ENCODE measurements at regions not wholly inside any gene's neighbourhood (a gene's known extent, or its start where the extent isn't known, plus 50 kb on each side); places are given as distances from the start of the nearest gene placed in this dataset.

- intact Hi-C loops (cut with micrococcal nuclease; ENCODE audit: unreplicated experiment): no loop called here
- no peak for TF ChIP-seq PAX8 (CRISPR knock-in tag; IDR thresholded peaks at IDR 0.05; ENCODE audit: borderline replicate concordance)
- H2AFZ ChIP-seq (ENCODE audit: low read length): no peak overlapping the region
- H3K27ac ChIP-seq (ENCODE audit: extremely low read length, insufficient read depth, low read length): no peak overlapping the region
- no peak for FAIRE-seq
- H3K27me3 ChIP-seq (ENCODE audit: control insufficient read depth in 1 of 2, insufficient read depth in 2 of 2, low read length in 2 of 2): no peaks in the 10 kb centered on the region; a peak in 1 of 5 replicates
- no peak for DNase-seq (ENCODE audit: low spot score)
- no peak overlapping the region for H3K9ac ChIP-seq (ENCODE audit: insufficient read depth, low read depth, low read length)
- ChIA-PET POLR2A (no interaction called here), CTCF (ENCODE audit: low intra/inter-chr PET ratio, low total read pairs) (no interaction called here)
- H3K79me2 ChIP-seq (ENCODE audit: insufficient read depth, low read length): no peaks in the 10 kb centered on the region
- BruUV-seq (replicated peaks): no TSS peak
- H4K20me1 ChIP-seq (ENCODE audit: insufficient read depth, low read length): no peaks in the 10 kb centered on the region
- H3K4me1 ChIP-seq (ENCODE audit: insufficient read depth, low read length): no peaks in the 10 kb centered on the region
- ATAC-seq: no peak
- in situ Hi-C loops (cut with HindIII; ENCODE audit: extremely low pct_ligation_motif_present, low pct_unique_long_range_greater_than_20kb): no loop called here
- H3K4me2 ChIP-seq (ENCODE audit: low read depth, low read length): no peak overlapping the region
- WGBS (ENCODE audit: low lambda C conversion rate): 0% methylated on average over 2 of the region's 2 CpGs
- H3K9me3 ChIP-seq (ENCODE audit: low read length): no peaks in the 10 kb centered on the region
- no peaks in the 10 kb centered on the region for H3K36me3 ChIP-seq (replicated peaks in 1 of 2; ENCODE audit: control insufficient read depth in 1 of 2, insufficient read depth in 2 of 2, low read length in 2 of 2)
- no peak overlapping the region for H3K4me3 ChIP-seq (replicated peaks in 1 of 3; ENCODE audit: insufficient read depth in 1 of 3, low read depth in 2 of 3, low read length in 3 of 3)
Measured at GRCh38 chr4:122017296-122017695, 65.4 kb upstream of the TRPC3 start.

DNA sequence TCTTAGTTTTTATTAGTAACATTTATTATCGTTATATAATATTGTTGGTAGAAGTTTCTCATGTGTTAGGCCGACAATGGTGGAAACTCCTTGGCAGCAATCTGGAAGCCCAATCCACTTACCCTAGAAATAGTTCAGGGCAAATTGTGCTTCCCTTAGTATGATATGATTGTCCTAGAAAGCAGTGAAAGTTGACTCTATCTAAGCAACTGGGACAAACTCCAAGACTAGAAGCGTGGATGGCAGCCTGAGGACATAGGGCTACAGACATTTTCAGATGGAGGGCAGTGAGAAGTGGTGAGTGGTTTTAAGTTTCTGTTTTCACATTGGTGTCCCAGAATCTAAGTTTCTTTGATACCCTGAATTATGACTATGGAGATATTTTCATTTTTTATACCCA lies 63.3 kb upstream of the TRPC3 start:
- no TSS peak for BruUV-seq (replicated peaks)
- H3K4me1 ChIP-seq (ENCODE audit: insufficient read depth, low read length): no peaks in the 10 kb centered on the region
- in situ Hi-C loops (cut with HindIII; ENCODE audit: extremely low pct_ligation_motif_present, low pct_unique_long_range_greater_than_20kb) (no loop called here), intact Hi-C loops (cut with micrococcal nuclease; ENCODE audit: unreplicated experiment) (no loop called here)
- 2% methylated on average over 3 of the region's 3 CpGs for WGBS (ENCODE audit: low lambda C conversion rate)
- H2AFZ ChIP-seq (ENCODE audit: low read length): no peak overlapping the region
- DNase-seq (ENCODE audit: low spot score) (no peak), FAIRE-seq (no peak), ATAC-seq (no peak)
- ChIA-PET CTCF (ENCODE audit: low intra/inter-chr PET ratio, low total read pairs) (no interaction called here), POLR2A (no interaction called here)
- H3K4me2 ChIP-seq (ENCODE audit: low read depth, low read length): no peak overlapping the region
- no peaks in the 10 kb centered on the region for H3K9me3 ChIP-seq (ENCODE audit: low read length)
- H4K20me1 ChIP-seq (ENCODE audit: insufficient read depth, low read length): no peaks in the 10 kb centered on the region
- no peaks in the 10 kb centered on the region; a peak in 1 of 5 replicates for H3K27me3 ChIP-seq (ENCODE audit: control insufficient read depth in 1 of 2, insufficient read depth in 2 of 2, low read length in 2 of 2)
- H3K4me3 ChIP-seq (replicated peaks in 1 of 3; ENCODE audit: insufficient read depth in 1 of 3, low read depth in 2 of 3, low read length in 3 of 3): no peak overlapping the region
- TF ChIP-seq CC2D1A (CRISPR knock-in tag; IDR thresholded peaks at IDR 0.05) (no peak), SMAD3 (CRISPR knock-in tag; IDR thresholded peaks at IDR 0.05) (no peak), ZMYM3 (CRISPR knock-in tag; IDR thresholded peaks at IDR 0.05) (no peak), RNF2 (conservative IDR thresholded peaks at IDR 0.05; ENCODE audit: low read depth) (no peak), SMARCE1 (IDR thresholded peaks at IDR 0.05; ENCODE audit: borderline replicate concordance) (no peak), BRD4 (CRISPR knock-in tag; IDR thresholded peaks at IDR 0.05) (no peak)
- TF ChIP-seq, protein P1, sequence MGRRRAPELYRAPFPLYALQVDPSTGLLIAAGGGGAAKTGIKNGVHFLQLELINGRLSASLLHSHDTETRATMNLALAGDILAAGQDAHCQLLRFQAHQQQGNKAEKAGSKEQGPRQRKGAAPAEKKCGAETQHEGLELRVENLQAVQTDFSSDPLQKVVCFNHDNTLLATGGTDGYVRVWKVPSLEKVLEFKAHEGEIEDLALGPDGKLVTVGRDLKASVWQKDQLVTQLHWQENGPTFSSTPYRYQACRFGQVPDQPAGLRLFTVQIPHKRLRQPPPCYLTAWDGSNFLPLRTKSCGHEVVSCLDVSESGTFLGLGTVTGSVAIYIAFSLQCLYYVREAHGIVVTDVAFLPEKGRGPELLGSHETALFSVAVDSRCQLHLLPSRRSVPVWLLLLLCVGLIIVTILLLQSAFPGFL (CRISPR knock-in tag; IDR thresholded peaks at IDR 0.05): no peak
- H3K27ac ChIP-seq (ENCODE audit: extremely low read length, insufficient read depth, low read length): no peak overlapping the region
- H3K79me2 ChIP-seq (ENCODE audit: insufficient read depth, low read length): no peaks in the 10 kb centered on the region
- no peaks in the 10 kb centered on the region for H3K36me3 ChIP-seq (replicated peaks in 1 of 2; ENCODE audit: control insufficient read depth in 1 of 2, insufficient read depth in 2 of 2, low read length in 2 of 2)
- H3K9ac ChIP-seq (ENCODE audit: insufficient read depth, low read depth, low read length): no peak overlapping the region

Measured in HepG2 (cell line).